Endodermal cell (in vitro differentiated cells): ENCODE measurements at regions not wholly inside any gene's neighbourhood (a gene's known extent, or its start where the extent isn't known, plus 50 kb on each side); places are given as distances from the start of the nearest gene placed in this dataset.

Source experiments
- DNase-seq: peaks from one replicate; pipeline ENCODE4 v3.0.0-alpha.2; 2017
- H3K27ac ChIP-seq: 2 replicates; pipeline ENCODE4 v1.5.1; 2013; ENCODE audit warnings: mild to moderate bottlenecking, low read depth, low read length, moderate library complexity
- H3K27me3 ChIP-seq: 2 replicates; pipeline ENCODE4 v1.6.1; 2013; ENCODE audit warnings: mild to moderate bottlenecking, low read length, moderate library complexity; ENCODE audit not compliant: insufficient read depth, control insufficient read depth, poor library complexity, severe bottlenecking
- H3K36me3 ChIP-seq: 2 replicates; pipeline ENCODE4 v1.7.0; 2013; ENCODE audit warnings: mild to moderate bottlenecking, low read length, moderate library complexity; ENCODE audit not compliant: control insufficient read depth, insufficient read depth
- H3K4me1 ChIP-seq: one replicate; pipeline ENCODE4 v1.7.0; 2013; ENCODE audit warnings: low read length; ENCODE audit not compliant: control insufficient read depth, insufficient read depth
- H3K4me3 ChIP-seq: 2 replicates; pipeline ENCODE4 v1.5.1; 2013; ENCODE audit warnings: mild to moderate bottlenecking, low read length, moderate library complexity
- H3K9ac ChIP-seq: 2 replicates; pipeline ENCODE4 v1.6.1; 2013; ENCODE audit warnings: mild to moderate bottlenecking, low read length, moderate library complexity; ENCODE audit not compliant: poor library complexity, severe bottlenecking; ENCODE audit errors: extremely low read depth
- H3K9me3 ChIP-seq: 2 replicates; pipeline ENCODE4 v1.6.1; 2013; ENCODE audit warnings: mild to moderate bottlenecking, low read length, moderate library complexity; ENCODE audit not compliant: control insufficient read depth
- H3K27ac Mint-ChIP-seq: 2 replicates; pipeline ENCODE4 v1.8.0; 2020; ENCODE audit warnings: mixed read lengths
- H3K27me3 Mint-ChIP-seq: 2 replicates; pipeline ENCODE4 v1.8.0; 2021; ENCODE audit warnings: mild to moderate bottlenecking, mixed read lengths; ENCODE audit not compliant: insufficient read depth
- H3K36me3 Mint-ChIP-seq: 2 replicates; pipeline ENCODE4 v1.8.0; 2020; ENCODE audit warnings: low read depth, mixed read lengths
- H3K4me1 Mint-ChIP-seq: 2 replicates; pipeline ENCODE4 v1.8.0; 2020; ENCODE audit warnings: mixed read lengths
- H3K4me3 Mint-ChIP-seq: 2 replicates; pipeline ENCODE4 v1.8.0; 2020; ENCODE audit warnings: mild to moderate bottlenecking, moderate library complexity, mixed read lengths
- H3K9me3 Mint-ChIP-seq: 2 replicates; pipeline ENCODE4 v1.8.0; 2020; ENCODE audit warnings: mild to moderate bottlenecking, mixed read lengths
- CTCF ChIP-seq: fragments of 200-600 bp; sonication (generic); conservative IDR thresholded peaks from 2 replicates; pipeline ENCODE4 v1.5.0; 2021; ENCODE audit warnings: antibody characterized with exemption, mild to moderate bottlenecking
- WGBS, 2 experiments: methylation state at CpG; one replicate each; pipeline versions ENCODE4 v1.1.5 to v1.1.7; 2013; ENCODE audit warnings: missing lambda C conversion rate in 2 of 2, mixed read lengths in 1 of 2; ENCODE audit not compliant: insufficient coverage in 1 of 2, insufficient read length in 1 of 2; 5-methylcytosine and 5-hydroxymethylcytosine counted together

- Histone ChIP-seq H3K27ac (no peak overlapping the region), H3K9me3 (no peaks in the 10 kb centered on the region), H3K9ac (no peak overlapping the region), H3K4me3 (no peak overlapping the region), H3K4me1 (no peaks in the 10 kb centered on the region), H3K36me3 (no peaks in the 10 kb centered on the region), H3K27me3 (no peaks in the 10 kb centered on the region)
- H3K4me1 Mint-ChIP-seq = peaks cover 2% of the 10 kb centered on the region
- no peaks in the 10 kb centered on the region for H3K36me3 Mint-ChIP-seq
- no peak for DNase-seq
- no peak overlapping the region for H3K4me3 Mint-ChIP-seq
- no peaks in the 10 kb centered on the region for H3K9me3 Mint-ChIP-seq
- WGBS, 2 experiments = 94% methylated on average over 1 of the region's 1 CpG; no CpG with 5 or more reads in 1 of the 2 experiments
- H3K27ac Mint-ChIP-seq = no peak overlapping the region
- TF ChIP-seq CTCF = no peak
- no peaks in the 10 kb centered on the region for H3K27me3 Mint-ChIP-seq
Observed at GRCh38 chrX:8349816-8350544, 114.7 kb upstream of the VCX3B start.

DNA sequence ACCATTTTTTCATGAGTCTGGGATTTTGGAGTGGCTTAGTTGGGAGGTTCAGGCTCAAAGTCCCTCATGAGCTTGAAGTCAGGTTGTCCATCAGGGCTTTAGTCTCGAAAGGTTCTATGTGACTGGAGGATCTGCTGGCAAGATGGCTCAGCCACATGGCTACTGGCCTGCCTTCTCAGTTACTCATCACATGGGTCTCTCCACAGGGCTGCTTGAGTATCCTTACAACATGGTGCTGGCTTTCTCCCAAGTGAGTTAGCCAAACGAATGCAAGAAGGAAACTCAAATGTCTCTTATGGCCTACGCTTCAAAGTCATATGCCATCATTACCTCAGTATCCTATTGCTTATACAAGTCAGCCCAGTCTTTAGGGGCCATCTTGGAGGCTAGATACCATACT lies 106.3 kb upstream of the VCX3B start:
- no peaks in the 10 kb centered on the region for H3K36me3 ChIP-seq
- no peaks in the 10 kb centered on the region for H3K9me3 ChIP-seq
- Mint-ChIP-seq H3K4me1 (peaks cover 16% of the 10 kb centered on the region), H3K4me3 (no peak overlapping the region), H3K27me3 (peaks cover 2% of the 10 kb centered on the region), H3K9me3 (peaks cover 17% of the 10 kb centered on the region), H3K36me3 (peaks cover 4% of the 10 kb centered on the region), H3K27ac (no peak overlapping the region)
- H3K27ac ChIP-seq = no peak overlapping the region
- whole genome bisulfite sequencing, 2 experiments = 96% methylated on average over 3 of the region's 3 CpGs; no CpG with 5 or more reads in 1 of the 2 experiments
- no peak overlapping the region for H3K9ac ChIP-seq
- H3K27me3 ChIP-seq = no peaks in the 10 kb centered on the region
- no peak for DNase-seq
- no peak overlapping the region for H3K4me3 ChIP-seq
- no peaks in the 10 kb centered on the region for H3K4me1 ChIP-seq
- TF ChIP-seq CTCF = no peak

DNA sequence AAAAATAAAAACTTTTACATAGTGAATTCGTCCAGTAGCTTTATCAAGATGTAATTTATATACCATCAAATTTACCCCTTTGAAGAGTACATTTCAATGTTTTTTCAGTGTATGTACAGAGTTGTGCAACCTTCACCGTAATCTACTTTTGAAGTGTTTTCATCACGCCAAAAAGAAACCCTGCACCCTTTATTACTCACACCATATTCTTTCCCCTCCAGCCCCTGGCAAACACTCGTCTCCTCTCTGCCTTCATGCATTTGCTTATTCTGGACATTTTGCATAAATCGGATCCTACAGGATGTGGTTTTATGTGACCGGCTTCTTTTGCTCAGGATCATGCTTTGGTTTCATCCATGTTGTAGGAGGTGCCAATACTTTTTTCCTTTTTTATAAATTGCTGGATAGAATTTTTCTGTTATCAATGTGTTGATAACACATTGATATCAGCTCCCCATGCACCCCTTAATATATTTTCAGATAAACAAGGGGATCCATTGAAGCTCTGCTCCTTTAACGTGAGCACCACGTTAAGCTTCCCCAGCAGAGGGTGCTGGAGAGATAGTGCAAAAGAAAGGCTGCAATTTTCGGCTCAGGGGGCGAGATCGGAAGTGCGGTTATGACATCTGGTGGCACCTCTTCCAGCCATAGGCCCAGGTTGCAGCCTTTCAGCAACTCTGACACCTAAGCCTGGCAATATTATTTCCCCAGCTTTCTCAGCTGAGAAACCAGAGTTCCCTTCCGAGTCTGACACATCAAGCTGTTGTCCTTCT lies 100.1 kb upstream of the VCX3B start:
- Histone ChIP-seq H3K36me3 (no peaks in the 10 kb centered on the region), H3K9ac (no peak overlapping the region), H3K4me3 (no peak overlapping the region), H3K9me3 (no peaks in the 10 kb centered on the region), H3K4me1 (no peaks in the 10 kb centered on the region), H3K27me3 (no peaks in the 10 kb centered on the region), H3K27ac (no peak overlapping the region)
- no peaks in the 10 kb centered on the region for H3K9me3 Mint-ChIP-seq
- 53% methylated on average over 3 to 12 of the region's 13 CpGs for WGBS, 2 experiments
- H3K36me3 Mint-ChIP-seq = no peaks in the 10 kb centered on the region
- no peak overlapping the region for H3K4me3 Mint-ChIP-seq
- DNase-seq = peak; percentile 82
- H3K27me3 Mint-ChIP-seq = no peaks in the 10 kb centered on the region
- peaks cover 7% of the 10 kb centered on the region for H3K4me1 Mint-ChIP-seq
- H3K27ac Mint-ChIP-seq = no peak overlapping the region
- TF ChIP-seq CTCF = peak; percentile 91
